GM13977 (cell line): ENCODE measurements at regions not wholly inside any gene's neighbourhood (a gene's known extent, or its start where the extent isn't known, plus 50 kb on each side); places are given as distances from the start of the nearest gene placed in this dataset.

Source experiments
- DNase-seq: peaks from one replicate; pipeline ENCODE4 v3.0.0; 2012; ENCODE audit warnings: low spot score
- in situ Hi-C: fragments of 300-500 bp; cut with MboI; formaldehyde crosslinking; loops from one replicate; pipeline ENCODE4 v1.12.0; 2022; ENCODE audit warnings: low sequenced_read_pairs, low pct_unique_long_range_greater_than_20kb, mixed read lengths, inconsistent platforms; ENCODE audit not compliant: unreplicated experiment
- TF ChIP-seq, protein P1 (sequence below): IDR thresholded peaks from 2 replicates; pipeline ENCODE4 v1.5.1; 2012; ENCODE audit warnings: mild to moderate bottlenecking, control low read depth; ENCODE audit not compliant: insufficient read depth; ENCODE audit errors: extremely low read depth, missing control alignments

DNA sequence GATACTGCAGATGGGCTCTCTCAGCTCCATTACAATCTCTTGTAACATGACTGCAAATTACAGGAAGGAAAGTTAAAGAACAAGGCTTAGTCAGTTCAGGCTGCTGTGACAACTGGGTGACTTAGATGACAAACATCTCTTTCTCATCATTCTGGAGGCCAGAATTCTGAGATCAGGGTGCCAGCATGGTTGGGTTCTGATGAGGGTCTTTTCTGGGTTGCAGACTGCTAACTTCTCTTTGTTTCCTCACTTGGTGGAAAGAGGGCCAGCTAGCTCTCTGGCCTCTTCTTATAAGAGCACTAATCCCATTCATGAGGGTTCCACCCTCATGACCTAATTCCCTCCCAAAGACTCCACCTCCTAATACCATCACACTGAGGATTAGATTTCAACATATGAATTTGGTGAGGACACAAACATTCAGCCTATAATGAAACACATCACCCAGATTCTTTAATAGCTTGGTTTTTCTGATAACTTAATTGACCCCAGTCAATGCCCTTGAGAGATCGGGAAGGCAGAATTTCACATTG lies 73.6 kb upstream of the MAMDC2 start:
- DNase-seq = no peak
- in situ Hi-C loops = loop anchor here (10.0 kb wide), 1 partner anchor 145 kb away; no protein-coding TSS in a partner anchor
- TF ChIP-seq, protein P1, sequence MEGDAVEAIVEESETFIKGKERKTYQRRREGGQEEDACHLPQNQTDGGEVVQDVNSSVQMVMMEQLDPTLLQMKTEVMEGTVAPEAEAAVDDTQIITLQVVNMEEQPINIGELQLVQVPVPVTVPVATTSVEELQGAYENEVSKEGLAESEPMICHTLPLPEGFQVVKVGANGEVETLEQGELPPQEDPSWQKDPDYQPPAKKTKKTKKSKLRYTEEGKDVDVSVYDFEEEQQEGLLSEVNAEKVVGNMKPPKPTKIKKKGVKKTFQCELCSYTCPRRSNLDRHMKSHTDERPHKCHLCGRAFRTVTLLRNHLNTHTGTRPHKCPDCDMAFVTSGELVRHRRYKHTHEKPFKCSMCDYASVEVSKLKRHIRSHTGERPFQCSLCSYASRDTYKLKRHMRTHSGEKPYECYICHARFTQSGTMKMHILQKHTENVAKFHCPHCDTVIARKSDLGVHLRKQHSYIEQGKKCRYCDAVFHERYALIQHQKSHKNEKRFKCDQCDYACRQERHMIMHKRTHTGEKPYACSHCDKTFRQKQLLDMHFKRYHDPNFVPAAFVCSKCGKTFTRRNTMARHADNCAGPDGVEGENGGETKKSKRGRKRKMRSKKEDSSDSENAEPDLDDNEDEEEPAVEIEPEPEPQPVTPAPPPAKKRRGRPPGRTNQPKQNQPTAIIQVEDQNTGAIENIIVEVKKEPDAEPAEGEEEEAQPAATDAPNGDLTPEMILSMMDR = no peak

DNA sequence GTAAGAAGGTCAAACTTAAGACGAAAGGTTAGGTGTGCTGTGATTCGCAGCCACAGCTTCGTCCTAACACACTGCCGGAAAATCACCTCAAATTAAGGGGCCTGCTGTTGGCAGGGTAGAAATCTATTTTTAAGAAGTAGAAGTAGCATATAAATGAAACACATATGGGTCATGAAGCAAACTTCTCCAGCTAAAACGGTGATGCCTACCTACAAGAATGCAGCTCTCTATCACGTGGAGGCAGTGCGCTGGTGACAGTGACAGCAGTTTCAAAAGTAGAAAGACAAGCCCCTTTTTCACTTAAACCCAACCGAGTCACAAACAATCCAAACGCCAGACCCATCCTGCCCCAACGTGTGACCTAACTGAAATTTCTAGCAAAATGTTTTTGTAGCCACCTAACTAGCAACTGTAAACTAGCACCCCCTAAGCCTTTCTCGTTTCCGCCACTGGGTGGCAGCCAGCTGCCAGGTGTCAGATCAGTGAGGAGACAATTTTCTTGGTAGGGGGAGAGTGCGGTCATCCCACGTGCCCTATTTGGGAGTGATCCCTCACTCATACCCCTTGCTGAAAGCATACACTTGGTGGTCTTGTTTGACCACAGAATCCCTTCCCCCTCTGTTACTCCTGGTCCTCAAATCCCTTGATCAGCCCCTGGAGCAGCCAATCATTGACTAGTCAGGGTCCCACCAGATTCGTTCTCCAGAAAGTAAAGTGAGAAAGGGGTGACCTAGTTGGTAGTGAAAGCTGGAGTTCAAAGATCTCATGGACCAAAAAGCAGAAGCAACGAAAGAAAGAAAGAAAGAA lies 71.8 kb upstream of the MAMDC2 start:
- in situ Hi-C loops = loop anchor here (10.0 kb wide), 1 partner anchor 143 kb away; no protein-coding TSS in a partner anchor
- DNase-seq = peak; percentile 53
- TF ChIP-seq, protein P1 = peak; percentile 86

GRCh38 chr9:69975681-69976080 lies 68.0 kb upstream of the MAMDC2 start:
- DNase-seq = no peak
- in situ Hi-C loops = loop anchor here (10.0 kb wide), 1 partner anchor 139 kb away; no protein-coding TSS in a partner anchor
- TF ChIP-seq, protein P1 = no peak

DNA sequence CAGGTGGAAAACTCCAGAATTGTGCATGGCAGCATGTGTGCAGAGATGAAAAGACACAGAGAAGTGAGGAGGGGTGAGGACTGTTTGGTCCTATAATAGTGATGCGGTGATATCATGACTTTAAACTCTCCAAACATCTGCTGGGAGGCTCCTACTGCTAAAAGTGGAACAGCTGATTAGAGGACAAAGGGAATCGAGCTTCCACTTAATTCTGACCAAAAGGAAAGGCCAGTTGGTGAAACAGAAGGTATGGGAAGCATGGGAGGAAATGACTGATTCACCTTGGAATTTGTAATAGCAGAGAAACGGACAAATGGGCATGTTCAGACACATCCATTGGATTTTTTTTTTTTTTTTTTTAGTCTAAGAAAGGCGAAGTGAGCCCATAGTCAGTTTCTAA lies 67.5 kb upstream of the MAMDC2 start:
- no peak for DNase-seq
- in situ Hi-C loops = loop anchor here (10.0 kb wide), 1 partner anchor 139 kb away; no protein-coding TSS in a partner anchor
- TF ChIP-seq, protein P1 = no peak

DNA sequence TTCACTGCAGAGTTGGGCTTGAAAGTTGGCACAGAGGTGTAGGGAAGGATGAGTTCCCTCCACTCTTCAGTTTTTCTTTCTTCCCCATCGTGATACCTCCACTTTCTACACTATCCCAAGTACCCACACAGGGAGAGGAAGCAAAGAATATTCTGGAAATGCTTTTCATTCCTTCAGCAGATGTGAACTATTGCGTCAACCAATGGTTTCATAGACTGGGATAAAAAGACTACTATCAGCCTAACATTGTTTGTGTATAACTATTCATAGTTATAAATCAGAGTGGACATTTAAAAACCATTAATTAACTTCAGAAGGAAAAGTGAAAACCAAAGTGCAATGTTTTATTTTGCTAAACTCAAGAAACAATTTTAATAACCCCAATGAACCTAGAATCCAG lies 63.6 kb upstream of the MAMDC2 start:
- in situ Hi-C loops = no loop called here
- TF ChIP-seq, protein P1 = no peak
- DNase-seq = no peak

- TF ChIP-seq, protein P1 = no peak
- in situ Hi-C loops = no loop called here
- DNase-seq = no peak
Observed at GRCh38 chr9:69980591-69980990, 63.1 kb upstream of the MAMDC2 start.
